ENCODE measurements at regions not wholly inside any gene's neighbourhood (a gene's known extent, or its start where the extent isn't known, plus 50 kb on each side); places are given as distances from the start of the nearest gene placed in this dataset.

DNA sequence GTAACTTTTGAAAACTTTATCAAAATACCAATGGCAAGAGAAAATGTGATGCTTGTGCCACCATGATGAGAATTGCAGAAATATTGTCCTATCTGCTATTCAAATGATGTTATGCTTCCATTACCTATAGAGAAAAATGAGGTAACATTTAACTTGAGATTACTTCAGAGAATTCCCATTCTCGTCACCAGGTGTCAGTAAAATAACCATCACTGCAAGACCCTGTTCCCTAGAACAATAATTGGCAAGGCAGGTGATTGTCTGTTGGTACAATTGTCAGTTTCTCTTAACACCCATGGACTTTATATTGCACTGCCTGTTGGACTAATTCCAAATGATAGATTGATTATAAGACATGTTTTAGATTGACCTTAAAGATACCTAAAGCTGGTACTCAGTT is 179.9 kb downstream of the GABRG1 start:
- FAIRE-seq, result no peak
- Histone ChIP-seq H3K4me3 (ENCODE audit: insufficient read depth, low read depth, low read length) (no peak overlapping the region), H3K79me2 (ENCODE audit: insufficient read depth, low read length) (no peaks in the 10 kb centered on the region), H3K36me3 (ENCODE audit: insufficient read depth, low read length) (no peaks in the 10 kb centered on the region), H4K20me1 (ENCODE audit: insufficient read depth, low read length) (no peaks in the 10 kb centered on the region), H3K27ac (ENCODE audit: low read depth, low read length) (no peak overlapping the region), H3K9me3 (ENCODE audit: insufficient read depth, low read depth, low read length) (no peaks in the 10 kb centered on the region), H3K27me3 (ENCODE audit: insufficient read depth, low read length) (no peaks in the 10 kb centered on the region), H3K9ac (ENCODE audit: low read length) (no peak overlapping the region), H3K4me1 (ENCODE audit: insufficient read depth, low read length) (no peaks in the 10 kb centered on the region), H3K4me2 (ENCODE audit: low read length) (no peak overlapping the region), H2AFZ (ENCODE audit: low read depth, low read length) (no peak overlapping the region)
- Mint-ChIP-seq H3K27ac (ENCODE audit: unreplicated experiment) (no peak overlapping the region), H3K4me1 (ENCODE audit: low read depth, unreplicated experiment) (no peaks in the 10 kb centered on the region), H3K9me3 (ENCODE audit: unreplicated experiment) (no peaks in the 10 kb centered on the region), H3K4me3 (ENCODE audit: unreplicated experiment) (no peak overlapping the region), H3K27me3 (ENCODE audit: low read depth, unreplicated experiment) (no peaks in the 10 kb centered on the region), H3K36me3 (ENCODE audit: low read depth, unreplicated experiment) (no peaks in the 10 kb centered on the region)
- no peak for TF ChIP-seq EZH2 (IDR thresholded peaks at IDR 0.05; ENCODE audit: insufficient read depth, low read length)
- TF ChIP-seq, protein P1, sequence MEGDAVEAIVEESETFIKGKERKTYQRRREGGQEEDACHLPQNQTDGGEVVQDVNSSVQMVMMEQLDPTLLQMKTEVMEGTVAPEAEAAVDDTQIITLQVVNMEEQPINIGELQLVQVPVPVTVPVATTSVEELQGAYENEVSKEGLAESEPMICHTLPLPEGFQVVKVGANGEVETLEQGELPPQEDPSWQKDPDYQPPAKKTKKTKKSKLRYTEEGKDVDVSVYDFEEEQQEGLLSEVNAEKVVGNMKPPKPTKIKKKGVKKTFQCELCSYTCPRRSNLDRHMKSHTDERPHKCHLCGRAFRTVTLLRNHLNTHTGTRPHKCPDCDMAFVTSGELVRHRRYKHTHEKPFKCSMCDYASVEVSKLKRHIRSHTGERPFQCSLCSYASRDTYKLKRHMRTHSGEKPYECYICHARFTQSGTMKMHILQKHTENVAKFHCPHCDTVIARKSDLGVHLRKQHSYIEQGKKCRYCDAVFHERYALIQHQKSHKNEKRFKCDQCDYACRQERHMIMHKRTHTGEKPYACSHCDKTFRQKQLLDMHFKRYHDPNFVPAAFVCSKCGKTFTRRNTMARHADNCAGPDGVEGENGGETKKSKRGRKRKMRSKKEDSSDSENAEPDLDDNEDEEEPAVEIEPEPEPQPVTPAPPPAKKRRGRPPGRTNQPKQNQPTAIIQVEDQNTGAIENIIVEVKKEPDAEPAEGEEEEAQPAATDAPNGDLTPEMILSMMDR (IDR thresholded peaks at IDR 0.05; ENCODE audit: insufficient read depth, low read depth, low read length), result no peak
- DNase-seq (ENCODE audit: low read depth), result no peak

DNA sequence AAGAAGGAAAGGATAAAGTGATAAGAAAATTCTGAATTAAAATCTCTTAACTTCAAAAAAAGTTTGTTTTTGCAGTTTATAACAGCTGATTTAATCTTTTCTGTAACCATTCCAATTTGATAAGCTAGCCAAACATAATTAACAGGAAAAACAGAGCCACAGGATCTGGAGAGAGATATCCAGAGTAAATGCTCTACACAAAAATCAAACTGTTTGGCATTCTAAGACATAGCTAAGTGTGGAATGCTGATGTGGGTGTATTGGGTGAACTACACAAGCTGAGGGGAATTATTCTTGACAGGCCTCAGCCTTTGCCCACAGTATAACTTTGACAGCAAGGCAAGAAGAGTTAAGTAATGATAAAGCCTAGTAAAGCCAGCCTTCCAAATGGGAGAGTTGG is 184.8 kb downstream of the GABRG1 start:
- no peak overlapping the region for H3K9ac ChIP-seq (ENCODE audit: low read length)
- FAIRE-seq (peak; percentile 5), DNase-seq (ENCODE audit: low read depth) (no peak)
- no peaks in the 10 kb centered on the region for H3K36me3 ChIP-seq (ENCODE audit: insufficient read depth, low read length)
- no peaks in the 10 kb centered on the region for H3K9me3 ChIP-seq (ENCODE audit: insufficient read depth, low read depth, low read length)
- H3K9me3 Mint-ChIP-seq (ENCODE audit: unreplicated experiment), result no peaks in the 10 kb centered on the region
- H3K4me3 ChIP-seq (ENCODE audit: insufficient read depth, low read depth, low read length), result no peak overlapping the region
- no peaks in the 10 kb centered on the region for H3K79me2 ChIP-seq (ENCODE audit: insufficient read depth, low read length)
- H3K27ac ChIP-seq (ENCODE audit: low read depth, low read length), result no peak overlapping the region
- H3K36me3 Mint-ChIP-seq (ENCODE audit: low read depth, unreplicated experiment), result no peaks in the 10 kb centered on the region
- H4K20me1 ChIP-seq (ENCODE audit: insufficient read depth, low read length), result no peaks in the 10 kb centered on the region
- no peaks in the 10 kb centered on the region for H3K4me1 Mint-ChIP-seq (ENCODE audit: low read depth, unreplicated experiment)
- TF ChIP-seq, protein P1 (IDR thresholded peaks at IDR 0.05; ENCODE audit: insufficient read depth, low read depth, low read length), result no peak
- no peak for TF ChIP-seq EZH2 (IDR thresholded peaks at IDR 0.05; ENCODE audit: insufficient read depth, low read length)
- no peak overlapping the region for H3K27ac Mint-ChIP-seq (ENCODE audit: unreplicated experiment)
- no peaks in the 10 kb centered on the region for H3K4me1 ChIP-seq (ENCODE audit: insufficient read depth, low read length)
- H2AFZ ChIP-seq (ENCODE audit: low read depth, low read length), result no peak overlapping the region
- no peak overlapping the region for H3K4me3 Mint-ChIP-seq (ENCODE audit: unreplicated experiment)
- no peaks in the 10 kb centered on the region for H3K27me3 ChIP-seq (ENCODE audit: insufficient read depth, low read length)
- H3K4me2 ChIP-seq (ENCODE audit: low read length), result no peak overlapping the region
- no peaks in the 10 kb centered on the region for H3K27me3 Mint-ChIP-seq (ENCODE audit: low read depth, unreplicated experiment)

DNA sequence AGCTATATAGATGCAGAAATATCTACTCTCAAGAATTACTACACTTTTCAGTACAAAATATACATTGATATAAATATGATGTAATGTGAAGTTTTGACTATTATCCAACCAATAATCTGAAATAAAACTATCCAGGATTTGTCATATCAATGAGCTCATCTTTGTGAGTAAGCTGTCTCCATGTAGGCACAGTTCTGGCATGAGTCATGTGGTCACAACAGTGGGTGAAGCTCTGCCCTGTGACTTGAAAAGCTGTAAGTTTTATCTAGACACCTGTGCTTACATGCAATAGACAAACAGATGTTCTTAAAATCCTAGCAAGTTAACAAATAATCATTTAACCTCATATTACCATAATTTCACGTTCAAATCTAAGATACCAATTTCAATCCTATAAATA is 192.7 kb downstream of the GABRG1 start:
- H3K9me3 ChIP-seq (ENCODE audit: insufficient read depth, low read depth, low read length), result no peaks in the 10 kb centered on the region
- H2AFZ ChIP-seq (ENCODE audit: low read depth, low read length), result no peak overlapping the region
- Mint-ChIP-seq H3K27ac (ENCODE audit: unreplicated experiment) (no peak overlapping the region), H3K4me1 (ENCODE audit: low read depth, unreplicated experiment) (no peaks in the 10 kb centered on the region), H3K4me3 (ENCODE audit: unreplicated experiment) (no peak overlapping the region), H3K27me3 (ENCODE audit: low read depth, unreplicated experiment) (no peaks in the 10 kb centered on the region), H3K9me3 (ENCODE audit: unreplicated experiment) (no peaks in the 10 kb centered on the region), H3K36me3 (ENCODE audit: low read depth, unreplicated experiment) (no peaks in the 10 kb centered on the region)
- H3K79me2 ChIP-seq (ENCODE audit: insufficient read depth, low read length), result no peaks in the 10 kb centered on the region
- no peak for FAIRE-seq
- H3K4me2 ChIP-seq (ENCODE audit: low read length), result no peak overlapping the region
- H4K20me1 ChIP-seq (ENCODE audit: insufficient read depth, low read length), result no peaks in the 10 kb centered on the region
- no peak for DNase-seq (ENCODE audit: low read depth)
- TF ChIP-seq, protein P1 (IDR thresholded peaks at IDR 0.05; ENCODE audit: insufficient read depth, low read depth, low read length), result no peak
- no peak for TF ChIP-seq EZH2 (IDR thresholded peaks at IDR 0.05; ENCODE audit: insufficient read depth, low read length)
- H3K36me3 ChIP-seq (ENCODE audit: insufficient read depth, low read length), result no peaks in the 10 kb centered on the region
- no peak overlapping the region for H3K4me3 ChIP-seq (ENCODE audit: insufficient read depth, low read depth, low read length)
- no peak overlapping the region for H3K9ac ChIP-seq (ENCODE audit: low read length)
- no peaks in the 10 kb centered on the region for H3K27me3 ChIP-seq (ENCODE audit: insufficient read depth, low read length)
- H3K4me1 ChIP-seq (ENCODE audit: insufficient read depth, low read length), result no peaks in the 10 kb centered on the region
- no peak overlapping the region for H3K27ac ChIP-seq (ENCODE audit: low read depth, low read length)

Data from astrocyte (in vitro differentiated cells and primary cell).